Dendritic cell treated with granulocyte-macrophage colony-stimulating factor and Interleukin-4, amounts not matched to agents 40 ng/mL and 50 ng/mL, for 4 days (primary cell): ENCODE measurements at regions not wholly inside any gene's neighbourhood (a gene's known extent, or its start where the extent isn't known, plus 50 kb on each side); places are given as distances from the start of the nearest gene placed in this dataset.

Experiments used
- H3K27ac Mint-ChIP-seq: one replicate; pipeline ENCODE4 v1.8.0; 2022; ENCODE audit warnings: mild to moderate bottlenecking, mixed read lengths
- H3K27me3 Mint-ChIP-seq: one replicate; pipeline ENCODE4 v1.8.0; 2022; ENCODE audit warnings: mild to moderate bottlenecking, mixed read lengths
- H3K36me3 Mint-ChIP-seq: one replicate; pipeline ENCODE4 v1.8.0; 2022; ENCODE audit warnings: low read depth, mixed read lengths
- H3K4me1 Mint-ChIP-seq: one replicate; pipeline ENCODE4 v1.8.0; 2022; ENCODE audit warnings: low read depth, mixed read lengths
- H3K4me3 Mint-ChIP-seq: one replicate; pipeline ENCODE4 v1.8.0; 2022; ENCODE audit warnings: mild to moderate bottlenecking, moderate library complexity, mixed read lengths
- H3K9me3 Mint-ChIP-seq: one replicate; pipeline ENCODE4 v1.8.0; 2022; ENCODE audit warnings: mixed read lengths
- intact Hi-C: fragments of 100-400 bp; cut with micrococcal nuclease; formaldehyde crosslinking; loops from one replicate; pipeline ENCODE4 v1.15.0; 2022

DNA sequence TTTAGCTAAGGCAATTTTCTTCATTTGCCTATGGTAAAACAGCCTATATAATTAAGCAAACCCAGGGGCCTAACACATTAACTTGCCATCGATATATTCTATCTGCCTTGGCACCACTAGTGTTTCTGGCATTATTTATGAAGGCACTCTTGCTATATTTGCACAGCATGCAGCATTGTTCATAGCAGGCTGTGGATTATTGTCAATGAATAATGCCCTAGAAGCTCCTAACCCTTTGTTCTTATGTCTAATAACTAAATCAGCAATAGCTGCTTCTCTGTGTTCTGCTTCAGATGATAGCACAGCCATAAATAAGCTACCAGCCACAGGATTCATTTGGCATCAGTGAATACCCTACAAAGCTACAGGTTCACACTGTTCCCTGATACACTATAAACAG, 254.8 kb upstream of the STXBP5 start:
- H3K27me3 Mint-ChIP-seq, result no peaks in the 10 kb centered on the region
- no peaks in the 10 kb centered on the region for H3K36me3 Mint-ChIP-seq
- H3K4me3 Mint-ChIP-seq, result no peak overlapping the region
- H3K4me1 Mint-ChIP-seq, result peaks cover 20% of the 10 kb centered on the region
- no peaks in the 10 kb centered on the region for H3K9me3 Mint-ChIP-seq
- no peak overlapping the region for H3K27ac Mint-ChIP-seq
- intact Hi-C loops, result no loop called here

- Mint-ChIP-seq H3K9me3 (no peaks in the 10 kb centered on the region), H3K4me1 (peaks cover 20% of the 10 kb centered on the region), H3K36me3 (no peaks in the 10 kb centered on the region), H3K4me3 (no peak overlapping the region), H3K27me3 (no peaks in the 10 kb centered on the region), H3K27ac (peak overlapping the region; percentile 17)
- intact Hi-C loops, result no loop called here
Measured at GRCh38 chr6:146950351-146950835, 253.8 kb upstream of the STXBP5 start.

DNA sequence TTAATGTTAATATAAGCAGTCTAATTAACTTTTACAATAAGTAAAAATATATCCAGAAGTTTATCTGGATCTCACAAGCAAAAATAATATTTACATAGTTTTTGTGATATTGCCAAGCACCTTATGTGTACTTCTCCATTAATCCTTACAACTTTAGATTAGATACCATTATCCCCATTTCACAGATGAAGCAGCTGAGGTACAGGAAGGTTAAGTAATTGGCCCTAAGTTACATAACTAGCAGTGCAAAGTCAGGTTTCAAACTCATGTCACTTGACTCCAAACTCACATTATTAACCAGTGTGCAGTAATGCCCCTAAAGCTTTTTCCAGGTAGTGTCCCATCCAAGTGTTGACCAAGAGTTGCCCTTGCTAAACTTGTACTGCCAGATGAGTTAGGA, 248.6 kb upstream of the STXBP5 start:
- Mint-ChIP-seq H3K36me3 (no peaks in the 10 kb centered on the region), H3K4me3 (no peak overlapping the region), H3K27me3 (no peaks in the 10 kb centered on the region), H3K4me1 (peaks cover 12% of the 10 kb centered on the region), H3K27ac (no peak overlapping the region), H3K9me3 (no peaks in the 10 kb centered on the region)
- intact Hi-C loops, result no loop called here

DNA sequence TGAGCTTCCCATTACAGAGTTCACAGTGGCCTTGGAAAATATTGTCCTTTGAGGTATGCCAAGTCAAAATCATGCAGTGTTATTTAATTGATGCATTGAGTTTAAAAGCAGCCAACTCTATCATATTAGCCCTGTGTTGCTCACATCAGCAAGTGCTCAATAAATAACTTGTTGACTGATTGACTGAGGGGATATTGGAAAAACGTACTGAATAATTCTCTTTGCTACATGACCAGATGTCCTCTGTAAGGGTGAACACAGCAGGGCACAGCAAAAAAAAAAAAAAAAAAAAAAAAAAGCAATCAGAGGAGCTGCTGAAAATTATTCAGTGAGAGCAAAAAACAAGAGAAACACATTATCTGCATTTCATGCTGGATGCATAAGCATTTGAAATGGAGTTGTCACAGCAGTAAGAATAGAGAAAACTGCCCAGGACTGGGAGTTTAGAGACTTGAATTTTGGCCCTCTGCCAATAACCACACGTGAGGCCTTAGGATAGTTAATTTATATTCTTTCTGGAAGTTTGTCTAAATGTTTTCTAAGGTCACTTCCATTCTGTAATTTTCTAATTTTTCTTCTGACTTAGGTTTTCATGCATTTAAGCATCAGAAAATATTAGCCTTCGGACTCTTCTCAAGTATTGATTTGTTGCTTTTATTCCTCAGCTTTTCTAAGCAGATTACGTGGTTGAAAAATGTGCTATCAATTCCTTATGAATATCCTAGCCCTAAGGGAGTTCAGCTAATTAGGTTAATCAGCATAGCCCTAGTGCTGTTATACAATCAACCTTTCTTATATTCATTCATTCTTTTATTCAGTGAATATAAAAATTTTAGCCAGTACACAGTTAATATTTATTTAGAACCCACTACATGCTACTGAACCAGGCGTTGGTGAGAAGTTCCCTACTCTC, 246.8 kb upstream of the STXBP5 start:
- intact Hi-C loops, result no loop called here
- no peak overlapping the region for H3K27ac Mint-ChIP-seq
- H3K4me3 Mint-ChIP-seq, result no peak overlapping the region
- no peaks in the 10 kb centered on the region for H3K36me3 Mint-ChIP-seq
- no peaks in the 10 kb centered on the region for H3K9me3 Mint-ChIP-seq
- H3K27me3 Mint-ChIP-seq, result no peaks in the 10 kb centered on the region
- peaks cover 5% of the 10 kb centered on the region for H3K4me1 Mint-ChIP-seq

DNA sequence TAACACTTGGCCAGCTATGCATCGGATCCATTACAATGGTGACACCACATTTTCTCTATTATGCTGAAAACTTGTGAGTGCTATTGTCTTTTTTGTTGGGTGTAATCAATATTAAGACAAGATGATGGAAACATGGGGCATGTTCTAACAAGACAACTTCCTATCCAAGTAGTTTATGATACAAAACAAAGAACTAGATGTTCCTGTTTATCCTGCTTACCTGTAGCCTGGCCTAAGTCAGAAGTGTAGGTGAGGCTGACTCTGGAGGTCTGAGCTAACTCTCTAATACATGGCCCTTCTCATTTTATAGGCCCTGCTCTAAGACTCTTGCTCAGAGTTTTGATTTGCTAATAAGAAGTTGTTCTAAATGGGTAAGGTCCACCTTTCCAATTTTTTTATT, 242.4 kb upstream of the STXBP5 start:
- no peak overlapping the region for H3K27ac Mint-ChIP-seq
- H3K9me3 Mint-ChIP-seq, result peaks cover 29% of the 10 kb centered on the region
- intact Hi-C loops, result no loop called here
- H3K27me3 Mint-ChIP-seq, result no peaks in the 10 kb centered on the region
- H3K36me3 Mint-ChIP-seq, result peaks cover 7% of the 10 kb centered on the region
- no peak overlapping the region for H3K4me3 Mint-ChIP-seq
- H3K4me1 Mint-ChIP-seq, result no peaks in the 10 kb centered on the region

DNA sequence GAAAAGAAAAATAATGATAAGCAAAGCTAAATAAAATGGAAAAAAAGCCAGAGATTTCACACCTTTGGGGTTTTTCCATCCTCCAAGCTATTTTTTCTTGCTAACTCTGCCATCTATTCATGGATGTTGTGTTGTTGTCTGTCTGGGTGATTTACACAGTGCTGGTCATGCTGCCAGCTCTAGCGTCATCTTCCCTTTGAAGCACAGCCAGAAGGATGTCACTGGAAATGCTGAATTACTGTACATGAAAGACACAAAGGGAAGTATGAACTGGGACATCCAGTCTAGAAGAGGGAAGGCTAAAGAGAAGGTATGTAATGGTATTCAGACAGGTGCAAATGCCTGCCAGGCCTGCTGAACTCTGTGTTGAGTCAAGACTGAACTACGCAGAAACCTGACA, 241.9 kb upstream of the STXBP5 start:
- Mint-ChIP-seq H3K4me3 (no peak overlapping the region), H3K4me1 (no peaks in the 10 kb centered on the region), H3K9me3 (peaks cover 29% of the 10 kb centered on the region), H3K27me3 (no peaks in the 10 kb centered on the region), H3K36me3 (peaks cover 7% of the 10 kb centered on the region), H3K27ac (no peak overlapping the region)
- intact Hi-C loops, result no loop called here

GRCh38 chr6:146965110-146965689, 239.0 kb upstream of the STXBP5 start:
- Mint-ChIP-seq H3K27me3 (peaks cover 2% of the 10 kb centered on the region), H3K9me3 (peaks cover 29% of the 10 kb centered on the region), H3K27ac (no peak overlapping the region), H3K4me3 (no peak overlapping the region), H3K4me1 (no peaks in the 10 kb centered on the region), H3K36me3 (peaks cover 7% of the 10 kb centered on the region)
- intact Hi-C loops, result no loop called here

- Mint-ChIP-seq H3K36me3 (peaks cover 7% of the 10 kb centered on the region), H3K4me1 (no peaks in the 10 kb centered on the region), H3K27ac (no peak overlapping the region), H3K4me3 (no peak overlapping the region), H3K9me3 (peaks cover 29% of the 10 kb centered on the region), H3K27me3 (peaks cover 2% of the 10 kb centered on the region)
- intact Hi-C loops, result no loop called here
Measured at GRCh38 chr6:146968041-146968760, 236.0 kb upstream of the STXBP5 start.

GRCh38 chr6:146972546-146972945, 231.7 kb upstream of the STXBP5 start:
- Mint-ChIP-seq H3K4me3 (no peak overlapping the region), H3K27me3 (peaks cover 2% of the 10 kb centered on the region), H3K27ac (no peak overlapping the region), H3K4me1 (no peaks in the 10 kb centered on the region), H3K9me3 (no peaks in the 10 kb centered on the region), H3K36me3 (no peaks in the 10 kb centered on the region)
- intact Hi-C loops, result no loop called here

GRCh38 chr6:146974351-146974750, 229.9 kb upstream of the STXBP5 start:
- H3K36me3 Mint-ChIP-seq, result no peaks in the 10 kb centered on the region
- intact Hi-C loops, result no loop called here
- no peaks in the 10 kb centered on the region for H3K27me3 Mint-ChIP-seq
- no peaks in the 10 kb centered on the region for H3K9me3 Mint-ChIP-seq
- no peaks in the 10 kb centered on the region for H3K4me1 Mint-ChIP-seq
- no peak overlapping the region for H3K4me3 Mint-ChIP-seq
- no peak overlapping the region for H3K27ac Mint-ChIP-seq

DNA sequence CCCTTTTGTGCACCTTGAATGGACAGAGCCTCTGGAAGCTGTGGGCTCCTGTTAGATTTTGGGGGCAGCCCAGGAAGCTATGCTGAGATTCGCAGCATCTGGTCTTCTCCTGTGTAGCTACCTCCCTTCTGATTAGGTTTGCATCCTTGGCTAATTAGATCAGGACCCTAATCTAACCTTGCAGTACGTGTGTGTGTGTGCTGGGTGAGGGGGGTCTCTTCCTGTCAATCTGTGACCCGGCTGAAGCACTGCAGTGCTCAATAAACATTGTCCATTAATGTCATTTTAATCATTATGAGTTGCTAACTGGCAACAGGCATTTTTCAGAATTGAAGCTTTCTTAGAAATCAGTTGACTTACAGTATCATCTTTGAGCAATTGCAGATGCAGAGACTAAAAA, 229.1 kb upstream of the STXBP5 start:
- H3K4me3 Mint-ChIP-seq, result no peak overlapping the region
- intact Hi-C loops, result no loop called here
- no peaks in the 10 kb centered on the region for H3K9me3 Mint-ChIP-seq

DNA sequence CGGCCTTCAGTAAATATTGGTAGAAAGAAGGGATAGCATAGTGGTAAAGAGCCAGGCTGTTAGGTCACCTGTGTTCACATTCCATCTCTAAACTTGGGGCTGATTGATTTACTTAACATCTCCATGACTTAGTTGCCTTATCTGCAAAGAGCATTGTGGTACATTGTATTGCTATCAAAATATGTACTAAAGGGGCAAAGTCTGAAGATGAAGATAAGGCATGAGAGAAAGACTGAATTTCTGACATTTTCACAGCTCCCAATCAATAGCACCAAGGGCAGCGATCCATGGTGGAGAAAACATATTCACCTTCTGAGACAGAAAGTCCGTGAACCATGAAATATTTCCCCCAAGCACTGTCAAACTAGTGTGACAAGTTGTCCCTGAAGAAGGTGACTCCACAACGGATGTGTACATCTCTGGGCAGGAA, 223.3 kb upstream of the STXBP5 start:
- no peaks in the 10 kb centered on the region for H3K36me3 Mint-ChIP-seq
- intact Hi-C loops, result no loop called here
- H3K27ac Mint-ChIP-seq, result no peak overlapping the region
- no peaks in the 10 kb centered on the region for H3K27me3 Mint-ChIP-seq
- H3K4me3 Mint-ChIP-seq, result no peak overlapping the region
- no peaks in the 10 kb centered on the region for H3K9me3 Mint-ChIP-seq
- H3K4me1 Mint-ChIP-seq, result peaks cover 4% of the 10 kb centered on the region

More for the DNA sequence above, 229.1 kb upstream of the STXBP5 start:
- Mint-ChIP-seq H3K36me3 (no peaks in the 10 kb centered on the region), H3K27me3 (no peaks in the 10 kb centered on the region), H3K4me1 (no peaks in the 10 kb centered on the region), H3K27ac (no peak overlapping the region)

- H3K4me1 Mint-ChIP-seq, result peaks cover 4% of the 10 kb centered on the region
- H3K4me3 Mint-ChIP-seq, result no peak overlapping the region
- no peak overlapping the region for H3K27ac Mint-ChIP-seq
- no peaks in the 10 kb centered on the region for H3K9me3 Mint-ChIP-seq
- no peaks in the 10 kb centered on the region for H3K36me3 Mint-ChIP-seq
- no peaks in the 10 kb centered on the region for H3K27me3 Mint-ChIP-seq
- intact Hi-C loops, result no loop called here
Measured at GRCh38 chr6:146981981-146982380, 222.2 kb upstream of the STXBP5 start.
